ENCODE measurements at regions not wholly inside any gene's neighbourhood (a gene's known extent, or its start where the extent isn't known, plus 50 kb on each side); places are given as distances from the start of the nearest gene placed in this dataset.
"Not testable (repeated sequence)": the region's sequence is repeated elsewhere in the genome, so short reads cannot be mapped to it uniquely, and the experiment has no call there.

DNA sequence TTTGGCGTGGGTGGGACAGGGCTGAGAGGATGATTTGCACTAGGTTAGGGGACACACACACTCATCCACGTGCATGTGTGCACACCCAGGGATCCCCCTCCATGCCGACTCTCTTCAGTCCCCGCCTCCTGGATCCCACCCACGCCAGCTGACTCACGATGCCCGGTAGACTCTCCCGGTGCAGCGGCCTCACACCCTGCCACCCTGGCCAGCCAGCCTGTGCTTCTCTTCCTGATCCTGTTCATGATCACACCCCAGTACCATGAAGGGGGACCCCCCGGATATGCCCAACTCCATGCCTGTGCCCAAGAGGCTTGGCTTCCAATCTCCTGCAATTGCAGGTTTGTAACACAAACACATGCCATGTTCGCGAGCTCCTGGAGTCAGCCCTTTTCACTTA, 157.8 kb upstream of the HDAC4 start:
- no peak for DNase-seq

DNA sequence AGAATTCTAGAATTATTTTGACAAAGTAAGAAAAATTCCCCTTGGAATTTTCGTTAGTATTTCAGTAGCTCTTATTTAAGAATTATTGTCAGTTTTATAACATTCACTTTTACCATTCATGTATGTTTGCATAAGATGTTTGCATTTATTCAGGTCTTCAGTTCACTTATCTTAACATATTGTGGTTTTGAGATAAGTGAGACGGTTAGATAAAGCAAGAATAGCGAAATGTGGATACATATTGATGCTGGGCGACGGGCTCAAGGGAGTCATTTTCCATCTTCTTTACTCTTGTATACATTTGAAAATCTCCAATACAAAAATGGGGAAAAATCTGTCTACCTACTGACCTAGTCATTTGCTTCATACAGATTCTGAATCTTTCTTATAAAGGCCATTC, 156.7 kb upstream of the HDAC4 start:
- DNase-seq = peak; percentile 63

DNA sequence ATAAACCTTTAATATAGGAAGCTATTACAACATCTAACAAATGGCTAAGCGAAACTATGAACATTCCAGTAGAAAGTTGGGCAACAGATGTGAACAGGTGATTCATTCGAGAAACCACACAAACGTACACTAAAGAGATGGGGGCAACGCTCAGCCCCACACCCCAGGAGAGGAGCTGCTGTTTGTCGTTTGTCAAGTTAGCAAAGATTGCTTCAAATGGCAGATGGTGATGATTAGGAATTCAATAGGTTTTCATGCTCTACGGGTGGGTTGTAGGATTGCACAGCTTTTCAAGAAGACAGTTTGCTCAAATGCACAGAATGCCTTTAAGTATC, 154.7 kb upstream of the HDAC4 start:
- DNase-seq = no peak

DNA sequence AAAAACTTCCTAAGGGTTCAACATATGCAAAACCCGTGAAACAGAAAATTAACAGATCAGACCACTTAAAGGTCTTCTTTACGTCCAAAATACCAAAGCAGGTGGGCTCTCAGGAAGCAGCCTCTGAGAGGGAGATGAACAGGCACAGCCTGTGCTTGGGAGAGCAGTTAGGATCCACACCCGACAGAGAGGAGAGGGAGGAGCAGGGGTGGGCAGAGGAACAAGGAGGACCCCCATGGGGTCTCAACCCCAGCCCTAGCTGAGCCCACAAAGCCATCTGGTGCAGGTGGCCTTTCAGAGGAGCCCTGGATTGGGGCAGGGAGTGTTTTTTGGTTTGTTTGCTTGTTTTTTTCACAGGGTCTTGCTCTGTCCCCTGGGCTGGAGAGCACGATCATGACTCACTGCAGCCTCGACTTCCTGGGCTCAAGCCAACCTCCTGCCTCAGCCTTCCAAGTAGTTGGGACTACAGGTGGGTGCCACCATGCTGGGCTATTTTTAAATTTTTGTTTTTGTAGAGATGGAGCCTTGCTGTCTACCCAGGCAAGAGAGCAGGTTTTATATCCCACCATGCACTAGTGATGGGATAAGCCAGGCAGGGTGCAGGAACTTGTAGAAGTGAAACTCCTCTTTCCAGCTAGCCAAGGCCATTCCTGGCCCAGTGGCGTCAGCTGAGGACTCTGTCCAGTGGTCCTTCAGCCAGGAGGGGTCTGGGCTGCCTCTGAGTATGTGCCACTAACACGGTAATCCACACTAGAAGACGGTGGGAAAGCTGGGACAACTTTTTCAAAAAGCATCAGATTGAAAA, 154.1 kb upstream of the HDAC4 start:
- no peak for DNase-seq

DNA sequence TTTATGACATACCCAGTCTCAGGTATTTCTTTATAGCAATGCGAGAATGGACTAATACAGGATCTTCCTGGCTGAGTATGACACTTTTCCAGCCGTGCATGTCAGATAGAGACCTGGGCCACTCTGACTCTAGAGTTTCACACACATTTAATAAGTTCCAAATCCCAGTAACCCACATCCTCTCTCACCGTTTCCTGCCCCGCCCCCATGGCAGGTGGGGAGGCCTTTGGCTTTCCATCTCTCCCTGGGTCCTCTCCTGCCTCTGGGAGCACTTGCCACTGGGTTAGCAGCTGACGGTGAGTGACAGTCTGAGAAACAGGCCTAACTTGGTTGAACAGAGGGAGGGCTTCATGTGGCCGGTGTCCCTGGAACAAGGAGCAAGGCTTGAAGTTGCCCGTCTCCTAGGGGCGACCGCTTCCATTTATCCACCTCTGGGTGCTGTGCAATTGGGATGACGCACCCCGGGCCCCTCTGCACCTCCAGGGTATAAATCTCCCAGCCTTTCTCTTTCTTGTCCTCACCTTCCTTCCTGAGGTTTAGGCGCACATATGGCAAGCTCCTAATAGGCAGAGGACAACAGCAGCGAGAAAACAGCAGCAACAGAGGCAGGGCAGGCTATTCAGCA, 152.7 kb upstream of the HDAC4 start:
- no peak for DNase-seq

DNA sequence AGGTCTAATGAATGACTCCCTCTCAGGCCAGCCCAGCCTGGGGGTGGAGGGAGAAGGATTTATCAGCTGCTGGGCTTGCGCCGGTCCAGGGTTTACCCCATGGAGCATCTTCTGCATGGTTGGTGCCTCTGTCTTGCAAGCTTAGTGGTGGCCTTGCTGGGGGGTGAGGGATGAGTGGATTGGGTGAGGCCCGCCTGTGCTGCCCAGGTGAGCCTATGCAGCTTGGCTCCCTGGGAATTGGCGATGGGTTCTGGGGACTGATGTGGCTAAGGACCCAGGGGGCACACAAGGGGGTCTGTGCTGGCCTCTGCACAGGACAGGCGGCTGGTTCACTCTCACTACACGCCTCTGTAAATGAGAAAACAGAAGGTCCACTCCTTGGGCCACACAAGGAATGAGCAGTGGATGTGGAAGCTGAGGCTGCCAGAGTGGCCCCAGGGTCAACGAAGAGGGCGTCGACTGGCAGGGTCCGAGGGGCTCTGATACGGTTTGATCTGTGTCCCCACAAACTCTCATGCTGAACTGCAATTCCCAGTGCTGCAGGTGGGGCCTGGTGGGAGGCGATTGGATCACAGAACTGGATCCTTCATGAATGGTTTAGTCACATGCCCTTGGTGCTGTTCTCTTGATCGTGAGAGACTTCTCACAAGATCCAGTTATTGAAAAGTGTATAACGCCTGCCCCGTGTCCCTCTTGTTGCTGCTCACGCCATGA, 151.6 kb upstream of the HDAC4 start:
- DNase-seq = no peak

DNA sequence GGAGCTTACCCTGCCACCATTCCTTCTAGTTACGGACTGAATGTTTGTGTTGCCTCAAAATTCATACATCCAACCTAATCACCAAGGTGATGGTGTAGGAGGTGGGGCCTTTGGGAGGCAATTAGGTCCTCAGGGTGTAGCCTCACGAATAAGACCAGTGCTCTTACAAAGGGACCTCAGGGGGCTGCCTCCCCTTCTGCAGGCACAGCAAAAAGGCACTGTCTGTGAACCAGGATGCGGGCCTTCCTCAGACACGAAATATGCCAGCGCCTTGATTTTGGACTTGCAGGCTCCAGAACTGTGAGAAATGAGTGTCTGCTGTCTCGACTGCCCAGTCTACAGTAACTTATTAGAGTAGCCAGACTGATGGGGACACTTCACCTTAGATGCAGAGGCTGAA, 150.4 kb upstream of the HDAC4 start:
- no peak for DNase-seq

DNA sequence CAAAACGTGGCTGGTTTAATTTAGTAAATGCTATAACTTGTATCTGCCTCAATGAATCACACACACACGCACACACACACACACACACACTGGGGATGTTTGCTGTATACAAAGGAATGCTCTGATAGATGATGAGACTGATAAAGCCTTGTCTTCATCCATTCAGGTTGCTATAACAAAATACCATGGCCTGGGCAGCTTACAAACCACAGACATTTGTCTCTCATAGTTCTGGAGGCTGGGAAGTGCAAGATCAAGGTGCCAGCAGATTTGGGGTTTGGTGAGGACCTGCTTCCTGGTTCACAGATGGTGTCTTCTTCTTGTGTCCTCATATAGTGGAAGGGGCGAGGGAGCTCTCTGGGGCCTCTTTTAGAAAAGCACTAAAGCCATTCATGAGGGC, 149.5 kb upstream of the HDAC4 start:
- no peak for DNase-seq

DNA sequence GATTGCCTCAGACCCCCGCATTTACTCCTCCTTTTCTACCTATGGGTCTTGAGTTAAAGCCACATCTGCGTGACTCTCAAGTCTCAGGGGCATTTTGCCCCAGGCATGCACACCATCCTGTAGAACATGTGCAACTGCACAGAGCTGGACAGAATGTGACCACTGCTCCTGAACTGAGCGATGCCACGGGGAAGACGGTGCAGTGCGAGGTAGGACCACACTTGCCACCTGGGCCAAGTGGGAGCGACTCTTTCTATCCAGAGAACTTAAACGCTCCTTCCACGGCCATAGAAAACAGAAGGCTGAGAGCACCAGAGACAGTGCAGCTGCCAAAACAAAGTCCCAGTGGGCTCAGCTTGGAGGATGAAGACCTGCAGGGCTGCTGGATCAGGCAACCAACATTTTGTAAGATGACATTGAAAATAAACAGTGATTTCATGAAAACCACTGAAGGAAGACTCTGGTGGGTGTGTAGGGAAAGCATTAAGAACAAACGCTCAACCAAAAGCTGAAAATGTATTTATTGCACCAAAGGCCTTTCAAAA, 149.0 kb upstream of the HDAC4 start:
- no peak for DNase-seq

DNA sequence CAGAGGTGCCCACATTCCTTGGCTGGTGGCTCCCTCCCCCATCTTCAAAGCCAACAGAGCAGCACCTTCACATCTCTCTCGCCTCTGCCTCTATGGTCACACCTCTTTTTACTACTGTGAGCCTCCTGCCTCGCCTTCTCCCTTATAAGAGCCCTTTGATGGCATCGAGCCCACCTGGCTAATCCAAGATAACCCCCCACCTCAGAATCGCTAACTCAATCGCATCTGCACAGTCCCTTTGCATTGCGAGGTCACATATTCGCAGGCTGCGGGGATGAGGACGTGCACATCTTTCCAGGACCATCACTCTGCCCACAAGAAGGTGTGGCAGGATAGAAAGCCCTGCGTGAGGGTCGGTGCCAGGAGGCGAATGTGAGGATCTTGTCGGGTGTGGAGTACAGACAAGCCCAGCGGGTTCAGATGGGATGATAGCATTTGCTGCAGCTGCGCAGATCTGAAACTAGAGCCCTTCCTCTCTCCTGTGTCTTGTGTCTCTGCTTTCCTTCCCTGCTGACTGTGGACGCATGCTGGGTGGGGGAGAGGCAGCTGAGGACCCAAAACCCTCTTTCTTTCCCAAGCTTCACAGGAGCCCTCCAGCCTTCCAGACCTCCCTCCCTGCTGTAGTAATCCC, 148.3 kb upstream of the HDAC4 start:
- no peak for DNase-seq

DNA sequence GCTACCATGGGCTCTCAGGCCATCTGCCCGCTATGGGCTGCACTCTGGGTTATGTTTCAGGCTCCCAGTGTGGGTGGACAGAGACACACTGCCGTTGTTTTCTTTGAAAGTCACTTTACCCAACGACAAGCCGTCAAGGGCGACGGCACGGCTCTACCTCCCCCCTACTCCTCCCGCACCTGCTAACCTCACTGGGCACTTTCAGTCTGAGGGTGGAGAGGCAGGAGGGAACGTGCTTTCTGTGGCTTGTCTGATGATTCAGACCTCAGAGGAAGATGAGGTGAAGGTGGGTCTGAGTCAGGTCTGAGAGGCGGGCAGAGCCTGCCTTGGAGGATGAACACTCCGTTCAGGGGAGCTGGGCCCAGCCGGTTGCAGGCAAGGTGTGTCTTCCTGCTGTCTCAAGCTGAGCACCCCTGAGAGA, 147.6 kb upstream of the HDAC4 start:
- no peak for DNase-seq

DNA sequence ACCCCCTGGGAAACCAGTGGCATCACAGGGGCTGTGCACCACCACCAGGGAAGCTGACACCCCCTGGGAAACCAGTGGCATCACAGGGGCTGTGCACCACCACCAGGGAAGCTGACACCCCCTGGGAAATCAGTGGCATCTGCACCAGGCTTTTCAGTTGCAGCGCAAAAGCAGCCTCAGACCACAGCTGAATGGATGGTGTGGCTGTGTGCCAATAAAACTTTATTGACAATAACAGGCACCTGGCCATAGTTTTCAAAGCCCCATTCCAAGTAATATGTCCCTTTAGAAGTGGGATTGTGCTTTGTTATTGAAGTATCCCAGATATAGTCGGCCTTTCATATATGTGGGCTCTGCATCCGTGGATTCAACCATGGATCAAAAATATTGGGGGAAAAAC, 146.3 kb upstream of the HDAC4 start:
- not testable (repeated sequence) for DNase-seq

DNA sequence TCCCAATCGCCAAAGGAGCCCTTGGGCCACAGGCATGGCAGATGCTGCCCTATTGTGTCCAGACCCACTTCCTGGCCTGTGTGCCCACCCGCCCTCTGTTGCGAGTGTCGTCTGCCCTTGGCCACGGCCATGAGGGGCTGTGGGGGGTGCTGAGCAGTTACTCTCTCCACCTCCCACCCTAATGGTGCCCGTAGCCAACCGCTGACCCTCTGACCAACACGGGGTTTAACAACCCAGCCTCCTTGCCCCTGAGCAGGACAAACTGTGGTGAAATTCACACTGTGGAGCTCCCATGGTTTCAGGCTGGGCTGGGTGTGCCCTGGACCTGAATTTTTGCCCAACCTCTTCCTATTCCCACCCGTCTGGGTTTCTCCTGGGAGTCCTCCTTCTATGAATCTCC, 145.7 kb upstream of the HDAC4 start:
- DNase-seq = no peak

DNA sequence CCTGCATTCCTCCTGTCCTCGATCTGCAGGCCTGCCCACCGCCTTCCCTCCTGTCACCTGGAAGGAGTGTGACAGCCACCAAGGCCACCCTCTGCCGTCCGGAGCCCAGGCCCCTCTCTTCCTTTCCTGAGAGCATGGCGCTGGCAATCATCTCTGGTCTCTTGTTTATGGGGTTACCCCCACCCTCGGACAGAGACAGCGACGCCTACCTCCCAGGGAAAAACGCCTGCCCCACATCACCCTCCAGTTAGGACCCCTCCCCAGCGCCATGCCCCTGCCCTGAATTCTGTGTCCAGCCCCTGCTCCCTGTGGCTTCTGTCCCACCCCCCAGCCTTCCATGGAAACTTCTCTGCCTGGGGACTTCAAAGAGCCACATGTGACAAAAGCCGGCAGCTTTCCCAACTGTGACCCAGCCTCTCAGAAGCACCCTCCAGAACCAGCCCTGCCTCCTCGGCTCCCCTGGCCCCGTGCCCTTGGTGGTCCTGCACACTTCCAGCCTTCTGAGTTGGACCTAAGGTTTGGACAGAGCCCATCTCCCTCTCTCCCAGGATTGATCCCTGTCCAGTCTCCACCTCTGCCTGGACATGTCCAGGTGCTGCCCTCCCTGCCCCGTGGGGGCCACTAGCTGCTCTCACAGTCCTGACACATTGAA, 145.0 kb upstream of the HDAC4 start:
- DNase-seq = no peak

DNA sequence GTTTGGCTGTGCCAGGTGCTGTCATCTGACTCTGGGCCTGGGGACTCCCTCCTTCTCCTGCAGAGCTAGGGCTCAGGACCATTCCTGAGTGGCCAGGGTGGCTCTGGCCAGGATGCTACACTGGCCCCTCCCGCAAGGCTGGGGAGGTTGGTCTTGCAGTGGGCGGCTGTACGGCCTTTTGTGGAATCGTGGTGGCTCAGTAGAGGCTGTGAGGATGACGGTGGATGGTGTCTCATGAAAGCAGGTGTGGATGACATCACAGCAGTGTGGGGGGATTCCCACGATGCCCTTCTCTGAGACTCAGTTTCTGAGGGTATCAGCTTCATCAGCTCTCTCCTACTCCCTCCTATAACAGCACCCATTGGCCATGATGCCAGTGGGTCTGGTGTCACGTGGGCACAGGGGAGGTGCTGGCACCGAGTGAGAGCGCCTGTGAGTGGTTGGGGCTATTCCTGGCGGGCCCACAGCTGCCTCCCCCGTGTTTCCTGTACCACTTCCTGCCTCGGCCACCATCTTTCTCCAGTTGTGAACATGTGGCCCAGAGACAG, 144.2 kb upstream of the HDAC4 start:
- no peak for DNase-seq

DNA sequence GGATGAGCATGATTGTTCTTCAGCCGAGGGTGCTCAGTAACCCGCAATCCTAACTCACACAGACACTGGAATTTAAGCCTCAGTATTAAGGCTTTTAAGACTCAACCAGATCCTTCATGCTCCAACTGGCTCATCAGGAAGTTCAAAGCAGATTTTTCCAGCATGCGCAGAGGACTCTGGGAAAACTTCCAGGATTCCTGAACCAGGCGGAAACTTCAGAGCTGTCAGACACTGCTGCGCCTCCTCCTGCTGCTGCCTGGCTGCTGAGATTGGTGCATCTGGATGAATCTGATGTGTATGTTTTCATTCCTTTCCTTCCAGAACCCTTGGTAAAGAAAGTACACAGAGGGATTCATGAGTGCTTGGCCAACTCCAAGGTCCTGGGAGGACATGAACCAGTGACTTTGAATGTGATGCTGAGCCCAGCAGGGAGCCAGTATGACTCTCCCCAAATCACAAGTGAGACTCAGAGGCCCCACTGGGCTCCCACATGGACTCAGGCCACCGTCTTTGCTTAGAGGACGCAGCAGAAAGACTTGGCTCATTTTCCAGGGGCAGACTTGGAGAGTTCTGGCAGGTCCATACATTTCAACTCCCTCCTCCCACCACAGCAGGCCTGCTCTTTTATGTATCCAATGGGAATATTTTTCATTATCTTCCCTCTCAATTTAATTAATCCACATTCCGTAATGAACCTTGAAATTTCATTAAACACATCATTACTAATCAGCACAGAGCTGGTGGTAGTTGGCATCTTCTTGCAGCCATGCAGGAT, 143.5 kb upstream of the HDAC4 start:
- no peak for DNase-seq

DNA sequence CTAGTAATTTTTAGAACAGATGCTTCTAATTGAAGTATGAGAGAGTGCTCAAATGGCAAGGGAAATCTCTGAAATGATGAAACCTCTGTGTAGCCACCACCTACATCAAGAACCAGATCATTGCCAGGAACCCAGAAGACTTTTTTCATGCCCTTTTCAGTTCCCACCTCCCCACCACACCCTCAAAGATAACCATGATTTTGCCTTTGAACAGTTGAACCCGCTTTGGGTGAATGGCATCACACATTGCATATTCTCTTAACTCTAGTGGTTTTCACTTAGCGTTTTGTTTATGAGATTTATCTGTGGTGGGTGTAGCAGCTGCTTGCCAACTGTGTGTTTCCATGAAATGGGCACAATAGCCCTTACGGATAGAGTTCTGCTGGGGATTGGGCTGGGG, 142.9 kb upstream of the HDAC4 start:
- DNase-seq = no peak

DNA sequence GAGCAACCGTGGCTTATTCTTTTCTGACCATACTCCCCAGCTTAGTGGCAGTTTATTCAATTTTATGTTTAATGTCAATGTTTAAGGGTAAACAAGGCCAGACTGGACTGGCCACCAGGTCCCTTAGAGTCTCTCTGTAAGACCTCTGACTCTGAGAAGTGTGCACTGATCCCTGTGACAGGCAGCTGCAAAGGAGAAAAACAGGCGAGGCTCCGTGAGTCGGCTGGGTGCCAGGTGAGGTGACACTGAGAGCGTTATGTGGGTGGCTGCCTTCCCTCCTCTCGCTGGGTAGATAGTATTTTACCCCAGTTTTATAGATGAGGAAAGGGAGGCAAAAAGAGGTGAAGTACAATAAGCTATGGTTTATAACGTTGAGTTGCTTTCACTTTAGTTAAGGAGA, 139.4 kb upstream of the HDAC4 start:
- no peak for DNase-seq

DNA sequence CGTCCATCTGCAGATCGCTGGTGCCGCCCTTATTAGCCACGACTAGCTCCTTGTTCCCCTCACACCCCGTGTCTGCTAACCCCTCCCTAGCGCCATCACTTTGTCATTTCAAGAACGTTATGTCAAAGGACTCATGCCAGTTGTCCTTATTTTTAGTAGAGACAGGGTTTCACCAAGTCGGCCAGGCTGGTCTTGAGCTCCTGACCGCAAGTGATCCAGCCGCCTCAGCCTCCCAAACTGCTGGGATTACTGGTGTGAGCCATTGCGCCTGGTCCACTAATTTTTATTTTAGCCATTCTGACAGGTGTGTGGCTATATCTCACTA, 138.9 kb upstream of the HDAC4 start:
- no peak for DNase-seq

DNA sequence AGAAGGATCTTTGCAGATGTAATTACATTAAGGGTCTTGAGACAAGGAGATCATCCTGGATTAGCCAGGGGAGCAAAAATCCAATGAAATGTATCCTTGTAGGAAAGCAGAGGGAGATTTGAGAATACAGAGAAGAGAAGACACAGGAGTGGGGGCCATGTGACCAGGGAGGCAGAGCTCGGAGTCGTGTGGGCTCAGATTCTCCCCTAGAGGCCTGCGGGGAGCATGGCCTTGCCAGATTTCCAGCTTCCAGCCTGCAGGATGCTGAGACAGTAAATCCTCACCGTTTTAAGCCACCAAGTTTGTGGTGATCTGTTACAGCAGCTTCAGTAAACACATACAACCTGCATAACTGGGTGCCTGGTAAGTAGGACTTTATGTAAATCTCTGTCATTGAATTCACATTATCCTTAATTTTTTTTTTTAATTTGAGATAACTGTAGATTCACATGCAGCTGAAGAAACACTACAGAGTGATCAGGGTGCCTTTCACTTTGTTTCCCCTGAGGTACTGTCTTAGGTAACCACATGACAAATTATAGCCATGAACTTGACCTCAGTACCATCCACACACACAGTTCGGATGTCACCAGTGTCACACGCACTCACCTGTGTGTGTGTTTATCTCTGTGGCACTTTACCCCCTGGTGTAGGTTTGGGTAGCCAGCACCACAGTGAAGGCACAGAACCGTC, 138.4 kb upstream of the HDAC4 start:
- DNase-seq = no peak

DNA sequence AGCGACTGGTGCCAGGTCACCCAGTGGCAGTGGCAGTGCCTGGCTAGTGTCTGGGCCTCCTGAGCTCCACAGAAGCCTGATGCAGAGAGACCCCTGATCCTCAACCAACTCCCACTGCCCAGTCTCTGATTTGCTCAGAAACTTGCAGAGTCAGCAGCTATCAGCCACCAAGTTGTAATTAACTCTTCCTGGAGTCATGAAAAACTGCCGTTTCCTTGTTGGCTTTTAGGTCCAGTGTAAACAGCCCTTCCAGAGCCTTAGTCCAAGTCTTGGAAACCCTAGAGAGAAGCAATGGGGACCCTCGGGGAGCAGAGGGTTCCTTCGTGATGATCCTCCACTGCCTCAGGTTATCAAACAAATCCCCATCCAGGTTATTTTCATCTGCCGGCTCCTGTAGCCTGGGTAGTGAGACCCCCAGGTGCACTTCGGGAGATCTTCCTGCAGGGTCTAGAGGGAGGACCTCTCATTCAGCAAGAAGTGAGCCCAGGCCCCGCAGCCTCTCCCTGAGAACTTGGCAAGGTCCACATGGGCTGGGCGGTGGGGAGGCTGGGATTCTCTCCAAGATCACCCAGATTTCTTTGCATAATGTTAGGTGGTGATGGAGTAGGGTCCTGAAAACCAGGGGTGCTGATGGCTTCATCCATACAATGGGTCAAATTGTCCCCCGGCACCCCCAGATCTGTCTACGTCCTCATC, 137.7 kb upstream of the HDAC4 start:
- DNase-seq = no peak
